ENCODE measurements at regions not wholly inside any gene's neighbourhood (a gene's known extent, or its start where the extent isn't known, plus 50 kb on each side); places are given as distances from the start of the nearest gene placed in this dataset.
A peak's percentile ranks its signal among the peaks of the same experiment; 100 is the strongest.

- no peak for DNase-seq (ENCODE audit: low read depth)
These were observed 341.3 kb downstream of the FOXA2 start for GRCh38 chr20:22243067-22243466.

DNA sequence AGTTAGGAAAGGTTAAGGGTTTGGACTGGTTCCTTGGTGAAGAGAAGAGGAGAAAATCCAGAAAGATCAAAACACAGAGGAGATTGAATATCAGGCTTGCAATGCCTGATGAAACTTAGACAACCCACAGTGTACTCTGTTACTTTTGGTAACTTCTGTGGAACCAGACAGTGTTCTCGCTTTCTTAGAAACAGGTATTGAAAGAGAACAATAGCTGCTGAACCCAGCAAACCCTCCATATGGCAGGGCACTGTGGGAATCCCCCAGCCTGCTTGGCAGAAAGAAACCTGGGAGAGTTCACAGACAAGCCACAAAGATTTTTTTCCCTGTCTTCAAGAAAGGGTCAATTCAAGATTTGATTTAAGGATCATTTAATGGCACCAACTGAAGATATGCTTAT lies 342.8 kb downstream of the FOXA2 start:
- DNase-seq (ENCODE audit: low read depth), result no peak

- no peak for DNase-seq (ENCODE audit: low read depth)
These were observed 351.4 kb downstream of the FOXA2 start for GRCh38 chr20:22232923-22233322.

DNA sequence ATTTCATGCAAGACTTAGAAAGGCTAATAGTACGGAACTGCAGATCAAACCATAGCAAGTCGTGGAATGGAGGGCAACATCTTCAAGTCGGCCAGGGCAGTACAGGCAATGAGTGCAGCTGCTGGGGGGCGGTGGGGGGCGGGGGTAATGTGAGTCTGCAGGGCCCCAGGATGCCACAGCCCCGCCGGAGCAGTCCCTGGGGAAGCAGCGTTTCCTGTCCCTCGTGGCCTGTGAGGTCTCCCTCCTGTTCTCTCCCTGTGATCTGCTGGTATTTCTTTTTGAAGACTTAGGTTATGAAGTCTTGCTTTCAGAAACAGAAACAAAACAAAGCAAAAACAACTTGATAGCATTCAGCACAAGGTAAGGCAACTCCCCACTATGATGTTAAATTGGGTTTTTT lies 351.9 kb downstream of the FOXA2 start:
- no peak for DNase-seq (ENCODE audit: low read depth)

DNA sequence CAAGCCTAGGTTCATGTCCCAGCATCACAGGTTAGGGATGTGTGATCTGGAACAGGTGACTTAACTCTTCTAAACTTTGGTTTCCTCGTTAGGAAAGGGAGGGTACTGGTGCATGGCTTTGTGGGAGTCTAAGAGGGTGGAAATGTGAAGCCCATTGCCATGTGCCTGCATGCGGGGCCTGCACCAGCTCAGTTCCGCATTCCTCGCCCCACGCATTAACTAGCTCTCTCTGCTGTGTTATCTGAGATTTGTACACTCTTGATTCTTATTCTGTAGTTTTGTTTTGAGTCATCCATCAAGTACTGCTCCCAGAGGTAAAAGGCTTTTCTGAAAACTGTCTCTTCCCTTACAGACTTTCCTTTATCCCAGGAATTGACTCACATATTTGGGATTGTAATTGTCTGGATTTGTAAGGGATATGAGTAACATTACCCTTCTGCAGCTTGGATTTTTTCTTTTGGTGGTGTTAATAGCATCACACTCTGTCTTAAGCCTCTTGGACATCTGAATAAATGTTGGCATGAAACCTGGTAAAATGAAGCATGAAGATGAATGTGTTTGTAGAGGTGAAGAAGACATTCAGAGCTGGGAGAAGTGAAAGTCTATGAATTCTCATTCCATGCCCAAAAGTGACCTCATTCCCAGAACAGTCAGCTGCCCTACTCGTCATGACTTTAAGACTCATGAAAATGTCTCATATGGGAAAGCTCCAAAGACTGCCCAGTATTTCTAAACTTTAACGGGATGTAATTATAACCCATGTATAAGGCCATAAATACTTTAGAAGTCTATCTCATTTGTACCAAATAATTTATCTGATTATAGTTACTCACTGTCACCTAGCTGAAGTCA lies 357.3 kb downstream of the FOXA2 start:
- peak; percentile 1 for DNase-seq (ENCODE audit: low read depth)

- no peak for DNase-seq (ENCODE audit: low read depth)
These were observed 361.1 kb downstream of the FOXA2 start for GRCh38 chr20:22223236-22223635.

DNA sequence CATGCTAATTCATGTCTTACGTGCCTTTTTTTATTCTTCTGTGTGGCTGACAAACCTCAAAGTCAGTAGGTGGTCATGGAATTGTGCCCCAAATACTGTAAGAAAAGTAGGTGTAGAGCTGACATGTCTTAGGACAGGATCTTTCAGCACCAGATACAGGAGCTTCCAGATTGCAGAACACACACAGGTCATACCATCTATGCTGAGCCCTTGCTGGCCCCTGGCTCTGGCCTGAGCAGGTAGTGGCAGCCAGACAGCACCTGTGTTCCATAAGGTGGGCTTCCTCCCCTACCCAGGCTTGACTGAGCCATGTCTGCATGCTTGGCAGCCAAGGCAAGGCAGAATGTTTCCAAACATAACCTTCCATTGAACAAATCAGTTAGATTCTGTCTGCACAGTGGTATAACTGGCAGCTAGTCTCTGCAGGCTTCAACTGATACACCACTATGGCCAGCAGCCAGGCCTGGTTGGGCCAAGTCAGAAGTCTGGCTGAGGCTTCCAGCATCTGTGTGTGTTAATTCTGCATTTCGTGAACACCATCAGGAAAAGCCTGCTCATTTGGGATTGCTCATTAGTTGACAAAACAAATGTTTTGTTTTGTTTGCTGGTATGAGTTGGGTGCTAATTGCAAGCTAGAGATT lies 366.5 kb downstream of the FOXA2 start:
- no peak for DNase-seq (ENCODE audit: low read depth)

- no peak for DNase-seq (ENCODE audit: low read depth)
These were observed 367.4 kb downstream of the FOXA2 start for GRCh38 chr20:22216984-22217383.

- no peak for DNase-seq (ENCODE audit: low read depth)
These were observed 370.1 kb downstream of the FOXA2 start for GRCh38 chr20:22214296-22214695.

DNA sequence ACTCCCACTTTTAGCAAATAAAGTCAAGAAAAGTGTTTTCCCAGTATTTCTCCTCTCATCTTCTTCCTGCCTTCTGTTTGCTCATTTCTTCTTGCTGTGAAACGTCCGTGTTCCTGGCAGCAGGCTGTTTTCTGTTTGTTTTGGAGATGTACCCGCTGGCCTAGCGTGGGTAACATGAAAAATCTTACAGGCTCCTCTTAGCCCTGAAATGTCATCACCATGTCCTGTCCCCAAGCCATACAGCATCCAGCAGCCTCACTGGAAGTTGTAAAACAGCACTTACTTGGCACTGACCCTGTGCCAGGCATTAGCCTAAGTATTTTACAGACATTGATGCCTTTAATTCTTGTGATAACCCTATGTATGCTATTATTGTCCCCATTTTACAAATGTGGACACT lies 371.1 kb downstream of the FOXA2 start:
- no peak for DNase-seq (ENCODE audit: low read depth)

- DNase-seq (ENCODE audit: low read depth), result no peak
These were observed 377.1 kb downstream of the FOXA2 start for GRCh38 chr20:22207280-22207679.

- no peak for DNase-seq (ENCODE audit: low read depth)
These were observed 379.6 kb downstream of the FOXA2 start for GRCh38 chr20:22204801-22205200.

DNA sequence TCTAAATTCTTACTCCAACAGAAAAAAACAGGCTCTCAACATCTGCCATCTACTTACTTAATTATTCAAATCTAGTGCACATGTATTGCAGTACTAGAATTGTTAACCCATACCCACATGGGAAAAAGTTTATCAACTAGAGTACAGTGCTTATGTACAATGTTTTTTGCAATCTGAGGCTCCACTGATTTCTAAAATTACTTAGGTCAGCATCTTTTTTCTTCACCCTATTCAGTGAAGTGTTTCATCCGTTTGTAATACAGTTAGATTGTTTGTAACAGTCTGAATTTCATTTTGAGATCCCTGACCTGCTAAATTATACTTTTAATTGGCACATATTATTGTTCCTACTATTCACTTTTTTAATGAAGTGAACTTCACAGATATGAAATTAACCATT lies 402.2 kb downstream of the FOXA2 start:
- no peak for DNase-seq (ENCODE audit: low read depth)

- DNase-seq (ENCODE audit: low read depth), result no peak
These were observed 404.1 kb downstream of the FOXA2 start for GRCh38 chr20:22180244-22180643.

GRCh38 chr20:22160101-22160652 lies 424.2 kb downstream of the FOXA2 start:
- DNase-seq (ENCODE audit: low read depth), result no peak

DNA sequence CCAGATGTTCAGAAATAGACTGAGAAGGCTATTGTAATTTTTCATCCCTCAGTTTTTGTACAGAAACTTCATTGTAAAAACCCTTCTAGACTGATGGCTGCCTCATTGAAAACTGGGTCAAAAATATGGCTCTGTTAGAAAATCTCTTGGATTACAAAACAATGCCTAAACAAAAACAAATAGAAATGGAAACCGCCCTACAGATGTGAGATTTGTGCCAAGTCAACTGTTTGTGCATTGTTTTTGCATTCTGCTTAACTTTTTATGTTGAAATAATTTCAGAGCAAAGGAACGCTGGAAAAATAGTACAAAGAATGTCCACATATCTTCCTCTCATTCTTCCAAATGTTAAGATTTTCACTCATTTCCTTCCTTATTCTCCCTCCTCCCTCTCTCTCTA lies 425.1 kb downstream of the FOXA2 start:
- DNase-seq (ENCODE audit: low read depth), result no peak

DNA sequence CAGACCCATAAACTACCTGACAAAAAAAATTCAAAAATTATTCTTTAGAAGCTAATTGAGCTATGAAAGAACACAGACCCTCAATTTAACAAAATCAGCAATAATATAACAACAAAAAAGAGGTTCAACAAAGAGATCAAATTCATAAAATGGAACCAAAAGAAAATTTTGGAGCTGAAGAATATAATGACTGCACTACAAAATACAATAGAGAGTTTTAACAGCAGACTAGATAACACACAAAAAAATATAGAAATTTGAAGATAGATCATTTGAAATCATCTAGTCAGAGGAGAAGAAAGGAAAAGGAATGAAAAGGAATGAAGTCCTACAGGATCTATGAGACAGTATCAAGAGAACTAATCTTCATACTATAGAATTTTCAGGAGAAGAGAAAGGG lies 422.1 kb downstream of the PAX1 start:
- no peak for DNase-seq (ENCODE audit: low read depth)

GRCh38 chr20:22106308-22106938 lies 401.0 kb downstream of the PAX1 start:
- DNase-seq (ENCODE audit: low read depth), result peak; percentile 6

GRCh38 chr20:22101606-22102005 lies 396.1 kb downstream of the PAX1 start:
- DNase-seq (ENCODE audit: low read depth), result no peak

- DNase-seq (ENCODE audit: low read depth), result no peak
These were observed 395.2 kb downstream of the PAX1 start for GRCh38 chr20:22100686-22101085.

DNA sequence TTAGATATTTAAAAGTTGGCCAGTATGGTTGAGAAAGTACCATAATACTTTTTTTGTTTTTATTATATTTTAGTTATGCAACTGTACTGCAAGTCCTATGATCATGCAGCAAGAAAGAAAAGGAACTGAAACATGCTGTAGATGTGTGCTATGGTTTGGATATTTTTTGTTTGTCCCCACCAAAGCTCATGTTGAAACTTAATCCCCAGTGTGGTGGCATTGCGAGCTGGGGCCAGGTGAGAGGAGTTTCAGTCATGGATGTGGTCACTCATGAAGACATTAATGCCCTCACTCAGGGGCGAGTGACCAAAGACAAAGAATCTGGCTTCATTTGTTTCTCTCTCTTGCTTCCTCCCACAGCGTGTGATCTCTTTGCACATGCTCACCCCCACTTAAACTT lies 393.9 kb downstream of the PAX1 start:
- no peak for DNase-seq (ENCODE audit: low read depth)

- no peak for DNase-seq (ENCODE audit: low read depth)
These were observed 393.0 kb downstream of the PAX1 start for GRCh38 chr20:22098511-22098910.

GRCh38 chr20:22093122-22093521 lies 387.7 kb downstream of the PAX1 start:
- DNase-seq (ENCODE audit: low read depth), result no peak
